ENCODE measurements at regions not wholly inside any gene's neighbourhood (a gene's known extent, or its start where the extent isn't known, plus 50 kb on each side); places are given as distances from the start of the nearest gene placed in this dataset.

DNA sequence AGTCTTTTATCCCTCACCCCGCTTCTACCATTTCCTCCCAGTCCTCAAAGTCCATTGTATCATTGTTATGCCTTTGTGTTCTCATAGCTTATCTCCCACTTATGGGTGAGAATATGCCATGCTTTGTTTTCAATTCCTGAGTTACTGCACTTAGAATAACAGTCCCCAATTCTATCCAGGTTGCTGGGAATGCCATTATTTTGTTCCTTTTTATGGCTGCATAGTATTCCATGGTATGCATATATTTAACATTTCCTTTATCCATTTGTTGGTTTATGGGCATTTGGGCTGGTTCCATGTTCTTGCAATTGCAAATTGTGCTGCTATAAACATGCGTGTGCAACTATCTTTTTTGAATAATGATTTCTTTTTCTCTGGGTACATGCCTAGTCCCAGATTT lies 114.9 kb downstream of the VPREB1 start:
- Histone ChIP-seq H3K27me3 (ENCODE audit: insufficient read depth, low read depth, severe bottlenecking) (no peaks in the 10 kb centered on the region), H3K27ac (no peak overlapping the region), H3K4me3 (ENCODE audit: low read depth, low read length) (no peak overlapping the region), H3K9me3 (ENCODE audit: severe bottlenecking) (no peaks in the 10 kb centered on the region), H3K36me3 (no peaks in the 10 kb centered on the region)
- no peak for TF ChIP-seq CTCF (IDR thresholded peaks at IDR 0.05; ENCODE audit: low read depth, low read length)
- no peak for DNase-seq

DNA sequence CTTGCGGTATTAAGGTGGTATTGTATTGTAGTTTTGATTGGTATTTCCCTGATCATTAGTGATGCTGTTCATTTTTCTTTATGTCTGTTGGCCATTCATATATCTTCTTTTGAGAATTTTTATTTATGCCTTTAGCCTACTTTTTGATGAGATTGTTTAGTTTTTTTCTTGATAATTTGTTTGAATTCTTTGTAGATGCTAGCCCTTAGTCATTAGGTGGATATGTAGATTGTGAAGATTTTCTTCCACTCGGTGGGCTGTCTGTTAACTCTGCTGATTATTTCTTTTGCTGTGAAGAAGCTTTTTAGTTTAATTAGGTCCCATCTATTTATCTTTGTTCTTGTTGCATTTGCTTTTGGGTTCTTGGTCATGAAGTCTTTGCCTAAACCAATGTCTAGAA lies 115.4 kb downstream of the VPREB1 start:
- DNase-seq = no peak
- Histone ChIP-seq H3K27me3 (ENCODE audit: insufficient read depth, low read depth, severe bottlenecking) (no peaks in the 10 kb centered on the region), H3K36me3 (no peaks in the 10 kb centered on the region), H3K4me3 (ENCODE audit: low read depth, low read length) (no peak overlapping the region), H3K27ac (no peak overlapping the region), H3K9me3 (ENCODE audit: severe bottlenecking) (no peaks in the 10 kb centered on the region)
- no peak for TF ChIP-seq CTCF (IDR thresholded peaks at IDR 0.05; ENCODE audit: low read depth, low read length)

- Histone ChIP-seq H3K27me3 (ENCODE audit: insufficient read depth, low read depth, severe bottlenecking) (no peaks in the 10 kb centered on the region), H3K36me3 (no peaks in the 10 kb centered on the region), H3K27ac (no peak overlapping the region), H3K9me3 (ENCODE audit: severe bottlenecking) (no peaks in the 10 kb centered on the region), H3K4me3 (ENCODE audit: low read depth, low read length) (no peak overlapping the region)
- DNase-seq = no peak
- no peak for TF ChIP-seq CTCF (IDR thresholded peaks at IDR 0.05; ENCODE audit: low read depth, low read length)
These were observed 117.7 kb downstream of the VPREB1 start for GRCh38 chr22:22362311-22362710.

DNA sequence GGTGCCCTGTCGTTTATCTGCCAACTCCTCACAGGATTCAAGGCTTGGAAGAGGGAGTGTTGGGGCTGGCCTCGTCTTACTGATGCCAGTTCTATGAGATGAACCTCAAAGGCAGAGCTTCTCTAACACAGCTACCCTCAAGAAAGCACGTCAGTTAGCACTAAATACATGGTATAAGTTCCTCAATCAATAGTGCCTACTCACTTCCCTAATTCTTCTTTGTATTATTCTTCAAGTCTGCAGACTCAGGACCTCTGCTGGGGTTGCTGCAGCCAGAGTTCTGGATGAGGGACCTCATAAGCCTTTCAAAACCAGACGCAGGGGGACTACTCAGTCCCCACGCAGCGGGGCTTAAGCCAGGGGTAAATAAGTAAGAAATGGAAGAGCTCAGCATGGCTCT lies 118.3 kb downstream of the VPREB1 start:
- Histone ChIP-seq H3K4me3 (ENCODE audit: low read depth, low read length) (no peak overlapping the region), H3K9me3 (ENCODE audit: severe bottlenecking) (no peaks in the 10 kb centered on the region), H3K27me3 (ENCODE audit: insufficient read depth, low read depth, severe bottlenecking) (no peaks in the 10 kb centered on the region), H3K36me3 (no peaks in the 10 kb centered on the region), H3K27ac (no peak overlapping the region)
- TF ChIP-seq CTCF (IDR thresholded peaks at IDR 0.05; ENCODE audit: low read depth, low read length) = no peak
- no peak for DNase-seq

- H3K9me3 ChIP-seq (ENCODE audit: severe bottlenecking) = no peaks in the 10 kb centered on the region
- no peak overlapping the region for H3K4me3 ChIP-seq (ENCODE audit: low read depth, low read length)
- no peak overlapping the region for H3K27ac ChIP-seq
- TF ChIP-seq CTCF (IDR thresholded peaks at IDR 0.05; ENCODE audit: low read depth, low read length) = no peak
- no peaks in the 10 kb centered on the region for H3K27me3 ChIP-seq (ENCODE audit: insufficient read depth, low read depth, severe bottlenecking)
- H3K36me3 ChIP-seq = no peaks in the 10 kb centered on the region
- no peak for DNase-seq
These were observed 119.6 kb downstream of the VPREB1 start for GRCh38 chr22:22364207-22364606.

DNA sequence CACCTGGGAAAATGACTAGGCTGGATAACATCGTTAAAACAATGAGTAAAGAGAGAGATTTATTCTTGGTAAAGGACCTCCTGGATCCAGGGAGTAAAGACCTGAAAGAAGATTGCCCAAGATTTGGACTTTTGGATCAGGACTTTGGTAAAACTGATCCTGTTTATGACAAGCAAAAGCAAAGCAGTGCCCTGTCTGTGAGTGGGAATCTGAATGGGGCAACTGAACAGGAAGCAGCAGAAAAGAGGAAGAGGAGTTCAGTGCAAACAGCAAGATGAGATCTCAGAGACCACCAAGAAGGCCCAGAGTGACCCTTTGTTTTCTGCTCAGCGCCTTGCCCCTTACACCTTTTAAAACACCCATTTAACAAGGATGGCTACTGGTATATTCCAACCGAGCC lies 122.0 kb downstream of the VPREB1 start:
- DNase-seq = no peak
- H3K36me3 ChIP-seq = no peaks in the 10 kb centered on the region
- H3K4me3 ChIP-seq (ENCODE audit: low read depth, low read length) = no peak overlapping the region
- no peak for TF ChIP-seq CTCF (IDR thresholded peaks at IDR 0.05; ENCODE audit: low read depth, low read length)
- H3K27ac ChIP-seq = no peak overlapping the region
- no peaks in the 10 kb centered on the region for H3K27me3 ChIP-seq (ENCODE audit: insufficient read depth, low read depth, severe bottlenecking)
- H3K9me3 ChIP-seq (ENCODE audit: severe bottlenecking) = no peaks in the 10 kb centered on the region

Data from WERI-Rb-1 (cell line).